ENCODE measurements at regions not wholly inside any gene's neighbourhood (a gene's known extent, or its start where the extent isn't known, plus 50 kb on each side); places are given as distances from the start of the nearest gene placed in this dataset.
A peak's percentile ranks its signal among the peaks of the same experiment; 100 is the strongest.

GRCh38 chr4:24734511-24734910 is 60.9 kb upstream of the SOD3 start:
- no peak; the same call in 1 of the 2 replicates for ATAC-seq (ENCODE audit: low read depth)

More at GRCh38 chr4:24734511-24734910, 60.9 kb upstream of the SOD3 start:
- H2BK120ac ChIP-seq (ENCODE audit: low read depth, low read length) = no peak overlapping the region
- H3K4me3 ChIP-seq (ENCODE audit: insufficient read depth, low read depth, low read length) = no peak overlapping the region
- H4K20me1 ChIP-seq (ENCODE audit: insufficient read depth, low read length) = no peaks in the 10 kb centered on the region
- no peak for TF ChIP-seq RAD21 (IDR thresholded peaks at IDR 0.05; ENCODE audit: low read length)
- no peak for TF ChIP-seq ELK1 (IDR thresholded peaks at IDR 0.05; ENCODE audit: borderline replicate concordance, low read depth, low read length)
- TF ChIP-seq FOS (IDR thresholded peaks at IDR 0.05; ENCODE audit: low read depth, low read length) = no peak
- no peak for TF ChIP-seq SMC3 (IDR thresholded peaks at IDR 0.05; ENCODE audit: low read depth, low read length)
- no peak for TF ChIP-seq MAFK (IDR thresholded peaks at IDR 0.05; ENCODE audit: low read depth, low read length)
- TF ChIP-seq CTCF (conservative IDR thresholded peaks at IDR 0.05; ENCODE audit: low read depth, low read length) = no peak
- TF ChIP-seq NFE2L2 (IDR thresholded peaks at IDR 0.05; ENCODE audit: low read depth, low read length) = no peak
- no peak for TF ChIP-seq MXI1 (IDR thresholded peaks at IDR 0.05; ENCODE audit: borderline replicate concordance, low read depth, low read length)
- no peak for TF ChIP-seq MAZ (IDR thresholded peaks at IDR 0.05; ENCODE audit: borderline replicate concordance, low read depth, low read length)
- TF ChIP-seq CHD1 (IDR thresholded peaks at IDR 0.05; ENCODE audit: low read depth, low read length) = no peak
- no peak for TF ChIP-seq USF2 (IDR thresholded peaks at IDR 0.05; ENCODE audit: low read depth, low read length)
- TF ChIP-seq BHLHE40 (IDR thresholded peaks at IDR 0.05; ENCODE audit: low read depth, low read length) = no peak
- no peak for TF ChIP-seq RFX5 (IDR thresholded peaks at IDR 0.05; ENCODE audit: low read depth, low read length)
- TF ChIP-seq POLR2A (IDR thresholded peaks at IDR 0.05; ENCODE audit: low read depth, low read length) = no peak
- no peak for TF ChIP-seq CEBPB (IDR thresholded peaks at IDR 0.05; ENCODE audit: low read depth, low read length)
- no CpG with 5 or more reads among the region's 1 CpG for WGBS, 2 experiments (ENCODE audit: extremely low coverage in 2 of 2, insufficient read length in 1 of 2)
- POLR2A ChIA-PET (ENCODE audit: unreplicated experiment) = no interaction called here
- no peak overlapping the region for H2AK9ac ChIP-seq (replicated peaks; ENCODE audit: low read depth, low read length, poor library complexity)
- H3K36me3 ChIP-seq (ENCODE audit: control insufficient read depth, insufficient read depth, low read length) = no peaks in the 10 kb centered on the region
- no peaks in the 10 kb centered on the region for H3K9me1 ChIP-seq (ENCODE audit: insufficient read depth, low read length)
- H3K27me3 ChIP-seq (ENCODE audit: control insufficient read depth, insufficient read depth, low read length) = 0 out of 2 replicates have a peak, but pooled peaks cover 2% of the 10 kb centered on the region
- intact Hi-C loops (cut with micrococcal nuclease) (loop anchor here (10.0 kb wide), 1 partner anchor 250 kb away; no protein-coding TSS in a partner anchor), dilution Hi-C loops (cut with HindIII; ENCODE audit: low sequenced_read_pairs, unreplicated experiment) (no loop called here), in situ Hi-C loops (cut with MboI; ENCODE audit: low sequenced_read_pairs) (no loop called here)
- peaks cover 3% of the 10 kb centered on the region; the same call in 1 of the 2 replicates for H3K4me1 ChIP-seq (ENCODE audit: control insufficient read depth, insufficient read depth, low read length)
- no peak overlapping the region for H3K56ac ChIP-seq (ENCODE audit: extremely low read depth, insufficient read depth, low read length)
- no peaks in the 10 kb centered on the region for H3K79me1 ChIP-seq (ENCODE audit: low read depth in 1 of 2, low read length in 2 of 2)
- H4K91ac ChIP-seq (ENCODE audit: insufficient read depth, low read depth, low read length) = no peak overlapping the region
- CTCF ChIA-PET = interaction anchor here (0.7 kb wide), 1 partner anchor 60 kb away, joined by 3 read pairs; no protein-coding TSS in a partner anchor
- H2BK15ac ChIP-seq (ENCODE audit: low read depth, low read length) = no peak overlapping the region
- H3K9ac ChIP-seq (ENCODE audit: low read depth, low read length) = no peak overlapping the region
- H3K4me2 ChIP-seq (ENCODE audit: low read depth, low read length) = no peak overlapping the region
- H2BK20ac ChIP-seq (ENCODE audit: low read depth, low read length) = no peak overlapping the region
- H3K18ac ChIP-seq (ENCODE audit: low read depth, low read length) = no peak overlapping the region
- no peak overlapping the region for H4K8ac ChIP-seq (ENCODE audit: low read depth in 2 of 2, low read length in 2 of 2)
- H3K9me3 ChIP-seq (ENCODE audit: control insufficient read depth, insufficient read depth, low read length) = peaks cover 9% of the 10 kb centered on the region
- no peak overlapping the region for H2AFZ ChIP-seq (replicated peaks; ENCODE audit: low read length, poor library complexity)
- no peak overlapping the region for H3K23ac ChIP-seq (ENCODE audit: low read depth, low read length)
- H4K5ac ChIP-seq (ENCODE audit: low read depth, low read length) = no peak overlapping the region
- no peak overlapping the region for H2BK5ac ChIP-seq (ENCODE audit: low read depth, low read length, poor library complexity, severe bottlenecking)
- no peak overlapping the region for H3K27ac ChIP-seq (ENCODE audit: insufficient read depth, low read length)
- peak; percentile 7 for DNase-seq
- H3K4ac ChIP-seq (ENCODE audit: low read depth, low read length) = no peak overlapping the region
- no TSS peak for BruUV-seq (replicated peaks)
- H2AK5ac ChIP-seq (ENCODE audit: low read depth, low read length) = no peak overlapping the region
- H3K14ac ChIP-seq (replicated peaks; ENCODE audit: low read depth, low read length) = no peak overlapping the region

Measured in IMR-90 (cell line).